HUES64 (cell line): ENCODE measurements at regions not wholly inside any gene's neighbourhood (a gene's known extent, or its start where the extent isn't known, plus 50 kb on each side); places are given as distances from the start of the nearest gene placed in this dataset.
"Not testable (repeated sequence)": the region's sequence is repeated elsewhere in the genome, so short reads cannot be mapped to it uniquely, and the experiment has no call there.

Source experiments
- H3K27ac ChIP-seq: 2 replicates; pipeline ENCODE4 v1.7.0; 2013; ENCODE audit warnings: low read depth, low read length, inconsistent platforms
- H3K27me3 ChIP-seq: 2 replicates; pipeline ENCODE4 v1.6.1; 2013; ENCODE audit warnings: mild to moderate bottlenecking, low read length; ENCODE audit not compliant: insufficient read depth
- H3K36me3 ChIP-seq: 2 replicates; pipeline ENCODE4 v1.6.1; 2013; ENCODE audit warnings: mild to moderate bottlenecking, low read length; ENCODE audit not compliant: insufficient read depth
- H3K4me1 ChIP-seq: 2 replicates; pipeline ENCODE4 v1.6.1; 2013; ENCODE audit warnings: mild to moderate bottlenecking, low read length, moderate library complexity; ENCODE audit not compliant: insufficient read depth
- H3K4me3 ChIP-seq: 2 replicates; pipeline ENCODE4 v1.5.1; 2013; ENCODE audit warnings: mild to moderate bottlenecking, low read length, moderate library complexity
- H3K9ac ChIP-seq: 2 replicates; pipeline ENCODE4 v1.6.1; 2013; ENCODE audit warnings: mild to moderate bottlenecking, low read depth, low read length
- H3K9me3 ChIP-seq: 2 replicates; pipeline ENCODE4 v1.6.1; 2013; ENCODE audit warnings: low read depth, low read length; ENCODE audit not compliant: insufficient read depth
- WGBS: fragments of 150-250, 120-280 bp; methylation state at CpG from one replicate; pipeline ENCODE4 v1.1.7; 2013; ENCODE audit warnings: missing lambda C conversion rate; 5-methylcytosine and 5-hydroxymethylcytosine counted together

DNA sequence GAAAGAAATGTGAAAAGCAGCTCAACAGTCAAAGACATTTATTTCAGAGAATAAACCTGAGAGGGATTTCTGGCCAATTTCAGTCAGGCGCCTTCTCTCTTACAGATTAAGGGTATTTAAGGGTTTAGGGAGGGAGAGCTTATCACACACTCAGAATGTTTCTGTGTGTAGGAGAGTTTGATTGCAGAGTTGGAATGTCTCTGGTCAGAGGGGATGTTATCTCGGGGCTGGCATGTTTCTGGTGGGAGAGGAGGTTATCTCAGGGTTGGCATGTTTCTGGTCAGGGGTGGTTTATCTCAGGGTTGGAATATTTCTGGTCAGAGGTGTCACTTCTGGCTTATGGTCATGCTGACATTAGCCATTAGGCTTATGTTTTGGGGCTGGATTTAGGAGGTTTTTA is 1920.5 kb upstream of the PCDH7 start:
- 90% methylated on average over 2 of the region's 2 CpGs for WGBS
- Histone ChIP-seq H3K27me3 (no peaks in the 10 kb centered on the region), H3K36me3 (no peaks in the 10 kb centered on the region), H3K4me3 (no peak overlapping the region), H3K9me3 (peaks cover 4% of the 10 kb centered on the region; the same call in 1 of the 2 replicates), H3K9ac (no peak overlapping the region), H3K4me1 (no peaks in the 10 kb centered on the region), H3K27ac (no peak overlapping the region)

DNA sequence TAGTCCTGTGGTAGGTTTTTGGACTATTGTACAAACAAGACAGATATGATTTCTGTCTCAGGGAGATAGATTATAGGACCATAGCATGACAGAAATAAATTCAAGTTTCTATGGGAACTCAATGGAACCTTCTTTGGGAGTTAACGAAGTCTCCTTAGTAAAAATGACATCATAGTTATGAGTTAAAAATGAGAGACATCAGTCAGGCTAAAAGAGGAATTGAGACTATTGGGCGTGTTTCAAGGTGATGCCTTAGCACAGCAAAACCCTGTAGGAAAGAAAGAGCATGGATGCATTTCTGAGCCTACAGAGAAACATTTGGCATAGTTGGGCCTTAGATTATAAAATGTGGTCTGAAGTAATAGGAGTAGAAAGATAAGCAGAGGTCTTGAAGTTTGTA is 1909.1 kb upstream of the PCDH7 start:
- Histone ChIP-seq H3K36me3 (no peaks in the 10 kb centered on the region), H3K4me3 (no peak overlapping the region), H3K9me3 (peaks cover 9% of the 10 kb centered on the region; the same call in 1 of the 2 replicates), H3K27me3 (no peaks in the 10 kb centered on the region), H3K9ac (no peak overlapping the region), H3K27ac (no peak overlapping the region), H3K4me1 (no peaks in the 10 kb centered on the region)
- 95% methylated on average over 2 of the region's 2 CpGs for WGBS

DNA sequence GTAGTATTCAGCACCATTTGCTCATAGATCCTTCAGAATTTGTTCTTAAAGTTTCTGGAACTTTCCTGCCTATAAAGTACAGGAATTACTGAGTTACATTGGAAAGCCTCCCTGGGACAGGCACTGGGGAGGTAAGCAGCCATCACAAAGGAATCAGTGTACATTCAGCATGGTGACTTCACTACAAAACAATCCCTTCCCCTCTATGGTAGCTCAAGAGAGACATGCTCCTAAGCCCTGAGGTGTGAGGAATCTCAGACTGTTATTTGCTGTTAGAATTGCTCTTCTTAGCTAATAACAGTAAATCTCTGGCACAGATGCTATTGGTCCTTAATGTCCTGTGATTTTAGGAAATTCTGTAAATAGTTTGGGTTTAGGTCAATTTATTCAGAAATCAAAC is 1898.0 kb upstream of the PCDH7 start:
- H3K4me3 ChIP-seq = no peak overlapping the region
- no peaks in the 10 kb centered on the region for H3K4me1 ChIP-seq
- no peak overlapping the region for H3K9ac ChIP-seq
- no peaks in the 10 kb centered on the region for H3K27me3 ChIP-seq
- H3K27ac ChIP-seq = no peak overlapping the region
- H3K36me3 ChIP-seq = no peaks in the 10 kb centered on the region
- H3K9me3 ChIP-seq = peaks cover 1% of the 10 kb centered on the region; the same call in 1 of the 2 replicates

DNA sequence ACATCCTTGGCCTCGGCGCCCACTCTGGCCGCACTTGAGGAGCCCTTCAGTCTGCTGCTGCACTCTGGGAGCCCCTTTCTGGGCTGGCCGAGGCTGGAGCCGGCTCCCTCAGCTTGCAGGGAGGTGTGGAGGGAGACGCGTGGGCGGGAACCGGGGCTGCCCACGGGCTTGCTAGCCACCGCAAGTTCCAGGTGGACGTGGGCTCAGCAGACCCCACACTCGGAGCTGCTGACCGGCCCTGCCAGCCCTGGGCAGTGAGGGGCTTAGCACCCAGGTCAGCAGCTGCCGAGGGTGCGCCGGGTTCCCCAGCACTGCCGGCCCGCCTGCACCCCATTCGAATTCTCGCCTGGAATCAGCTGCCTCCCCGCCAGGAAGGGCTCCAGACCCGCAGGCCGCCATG is 1892.3 kb upstream of the PCDH7 start:
- Histone ChIP-seq H3K4me1 (no peaks in the 10 kb centered on the region), H3K27me3 (no peaks in the 10 kb centered on the region), H3K9ac (no peak overlapping the region), H3K4me3 (no peak overlapping the region), H3K36me3 (no peaks in the 10 kb centered on the region), H3K27ac (no peak overlapping the region), H3K9me3 (0 out of 2 replicates have a peak, but pooled peaks cover 12% of the 10 kb centered on the region)
- WGBS = 97% methylated on average over 24 of the region's 24 CpGs

DNA sequence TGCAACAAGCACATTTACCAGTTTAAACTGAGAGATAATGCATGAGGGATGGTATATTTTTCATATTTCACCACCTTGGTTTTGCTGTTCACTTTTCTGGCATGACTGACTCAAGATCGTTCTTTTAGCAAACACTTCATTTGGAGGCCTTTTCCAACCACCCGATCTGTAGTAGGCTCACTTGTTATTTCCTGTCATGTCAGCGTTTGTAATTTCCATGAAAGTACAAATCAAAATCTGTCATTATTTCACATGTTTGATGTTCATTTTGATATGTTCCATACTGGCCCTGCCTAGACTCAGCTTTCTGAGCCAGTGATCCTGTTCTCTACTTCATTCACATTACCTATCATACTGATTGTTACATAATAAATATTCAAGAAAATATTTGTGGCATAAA is 1888.3 kb upstream of the PCDH7 start:
- Histone ChIP-seq H3K9ac (no peak overlapping the region), H3K9me3 (0 out of 2 replicates have a peak, but pooled peaks cover 12% of the 10 kb centered on the region), H3K27ac (no peak overlapping the region), H3K4me1 (0 out of 2 replicates have a peak, but pooled peaks cover 8% of the 10 kb centered on the region), H3K36me3 (no peaks in the 10 kb centered on the region), H3K4me3 (no peak overlapping the region), H3K27me3 (no peaks in the 10 kb centered on the region)
- 99% methylated on average over 3 of the region's 3 CpGs for WGBS

DNA sequence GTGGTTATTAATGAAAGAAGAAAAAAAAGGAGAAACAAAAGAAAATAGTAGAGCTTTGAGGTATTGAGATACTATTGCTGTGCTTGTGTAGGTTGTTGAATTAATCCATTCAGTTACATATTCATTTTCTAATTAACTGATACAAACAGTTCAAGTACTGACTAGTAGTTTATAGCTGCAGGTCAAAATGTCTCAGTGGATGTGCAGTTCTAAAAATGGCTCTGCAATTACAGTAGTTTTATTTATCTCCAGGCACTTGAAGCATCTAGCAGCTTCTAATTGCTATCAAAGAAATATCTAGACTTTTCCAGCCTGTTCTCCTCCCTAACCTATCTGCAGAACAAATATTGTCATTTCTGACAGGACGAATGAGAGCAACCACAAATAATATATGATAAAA is 1887.7 kb upstream of the PCDH7 start:
- WGBS = no CpG with 5 or more reads among the region's 1 CpG
- no peaks in the 10 kb centered on the region for H3K27me3 ChIP-seq
- H3K9ac ChIP-seq = no peak overlapping the region
- no peak overlapping the region for H3K4me3 ChIP-seq
- H3K36me3 ChIP-seq = no peaks in the 10 kb centered on the region
- H3K9me3 ChIP-seq = 0 out of 2 replicates have a peak, but pooled peaks cover 9% of the 10 kb centered on the region
- H3K27ac ChIP-seq = no peak overlapping the region
- H3K4me1 ChIP-seq = 0 out of 2 replicates have a peak, but pooled peaks cover 8% of the 10 kb centered on the region

DNA sequence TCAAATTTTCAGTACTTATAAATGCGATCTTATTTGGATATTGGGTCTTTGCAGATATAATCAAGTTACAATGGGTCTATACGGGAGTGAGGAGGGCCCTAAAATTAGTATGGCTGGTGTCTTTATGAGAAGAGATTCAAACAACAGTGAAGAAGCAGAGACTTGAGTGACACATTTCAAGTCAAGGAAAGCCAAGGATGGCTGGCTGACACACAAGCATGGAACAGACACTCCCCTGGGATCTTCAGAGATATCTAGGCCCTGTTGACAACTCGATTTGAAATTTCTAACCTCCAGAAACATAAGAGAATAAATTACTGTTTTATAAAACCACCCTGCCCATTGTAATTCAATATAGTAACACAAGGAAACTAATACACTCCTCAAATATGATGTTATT is 1886.0 kb upstream of the PCDH7 start:
- Histone ChIP-seq H3K9me3 (0 out of 2 replicates have a peak, but pooled peaks cover 2% of the 10 kb centered on the region), H3K27me3 (no peaks in the 10 kb centered on the region), H3K9ac (no peak overlapping the region), H3K36me3 (no peaks in the 10 kb centered on the region), H3K4me1 (0 out of 2 replicates have a peak, but pooled peaks cover 8% of the 10 kb centered on the region), H3K27ac (no peak overlapping the region), H3K4me3 (no peak overlapping the region)
- WGBS = 92% methylated on average over 3 of the region's 3 CpGs

DNA sequence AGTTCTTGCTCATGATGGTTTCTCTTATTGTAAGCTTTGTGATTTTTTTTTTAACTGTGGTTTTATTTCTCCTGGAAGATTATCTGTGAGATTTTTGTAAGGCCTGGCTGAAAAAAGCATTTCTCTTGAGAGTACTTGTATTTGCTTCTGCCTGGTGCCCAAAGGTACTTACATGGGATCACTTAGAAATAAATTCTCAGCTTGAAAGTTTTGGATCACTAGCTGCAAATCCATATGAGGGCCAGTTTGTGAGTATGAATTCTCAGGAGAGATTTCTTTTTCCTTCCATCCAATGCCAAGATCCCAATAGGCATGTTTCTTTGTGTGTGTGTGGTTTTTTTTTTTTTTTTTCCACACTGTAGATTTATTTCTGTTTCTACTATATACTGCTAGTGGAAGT is 1884.7 kb upstream of the PCDH7 start:
- 0 out of 2 replicates have a peak, but pooled peaks cover 8% of the 10 kb centered on the region for H3K4me1 ChIP-seq
- no peak overlapping the region for H3K4me3 ChIP-seq
- no peak overlapping the region for H3K9ac ChIP-seq
- H3K9me3 ChIP-seq = no peaks in the 10 kb centered on the region
- no peaks in the 10 kb centered on the region for H3K36me3 ChIP-seq
- no peaks in the 10 kb centered on the region for H3K27me3 ChIP-seq
- H3K27ac ChIP-seq = no peak overlapping the region

DNA sequence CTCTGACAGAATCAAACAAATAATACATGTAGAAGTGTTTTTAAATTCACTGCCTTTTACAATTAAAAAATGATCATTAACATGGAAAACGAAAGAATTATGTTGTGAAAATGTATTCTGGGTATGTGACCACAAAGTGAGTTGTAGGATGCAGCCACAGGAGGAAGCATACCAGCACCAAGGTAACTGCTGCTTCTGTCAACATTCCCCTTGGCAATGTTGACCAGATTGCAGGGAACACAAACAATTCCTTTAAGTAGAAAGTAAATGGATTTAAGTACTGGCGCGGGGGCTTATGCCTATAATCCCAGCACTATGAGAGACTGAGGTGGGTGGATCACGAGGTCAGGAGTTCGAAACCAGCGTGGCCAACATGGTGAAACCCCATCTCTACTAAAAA is 1877.9 kb upstream of the PCDH7 start:
- Histone ChIP-seq H3K9me3 (no peaks in the 10 kb centered on the region), H3K4me1 (no peaks in the 10 kb centered on the region), H3K27me3 (no peaks in the 10 kb centered on the region), H3K9ac (no peak overlapping the region), H3K36me3 (no peaks in the 10 kb centered on the region), H3K27ac (no peak overlapping the region), H3K4me3 (no peak overlapping the region)
- WGBS = 93% methylated on average over 6 of the region's 6 CpGs

DNA sequence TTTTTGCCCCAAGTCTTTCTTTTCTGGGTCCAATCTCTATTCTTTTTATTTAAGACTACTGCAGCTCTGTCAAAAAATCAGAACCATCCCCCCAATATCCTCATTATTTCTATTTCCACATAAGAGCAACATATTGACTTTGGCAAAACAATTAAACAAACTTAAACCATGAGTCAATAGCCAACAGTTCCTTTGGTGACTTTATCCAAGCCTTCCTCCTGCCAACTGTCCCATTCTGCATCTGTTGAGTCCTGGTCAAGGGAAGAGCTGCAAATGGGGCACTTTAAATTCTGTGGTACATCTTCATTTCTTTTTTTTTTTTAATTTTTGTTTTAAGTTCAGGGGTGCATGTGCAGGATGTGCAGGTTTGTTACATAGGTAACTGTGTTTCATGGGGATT is 1875.0 kb upstream of the PCDH7 start:
- Histone ChIP-seq H3K9ac (no peak overlapping the region), H3K9me3 (no peaks in the 10 kb centered on the region), H3K4me3 (no peak overlapping the region), H3K27me3 (no peaks in the 10 kb centered on the region), H3K4me1 (no peaks in the 10 kb centered on the region), H3K27ac (no peak overlapping the region), H3K36me3 (no peaks in the 10 kb centered on the region)

DNA sequence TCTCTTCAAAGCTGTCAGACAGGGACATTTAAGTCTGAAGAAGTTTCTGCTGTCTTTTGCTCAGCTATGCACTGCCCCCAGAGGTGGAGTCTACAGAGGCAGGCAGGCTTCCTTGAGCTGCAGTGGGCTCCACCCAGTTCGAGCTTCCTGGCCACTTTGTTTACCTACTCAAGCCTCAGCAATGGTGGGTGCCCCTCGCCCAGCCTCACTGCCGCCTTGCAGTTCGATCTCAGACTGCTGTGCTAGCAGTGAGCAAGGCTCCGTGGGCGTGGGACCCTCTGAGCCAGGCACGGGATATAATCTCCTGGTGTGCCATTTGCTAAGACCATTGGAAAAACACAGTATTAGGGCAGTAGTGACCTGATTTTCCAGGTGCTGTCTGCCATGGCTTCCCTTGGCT is 1863.1 kb upstream of the PCDH7 start:
- H3K4me3 ChIP-seq, H3K36me3 ChIP-seq, H3K27me3 ChIP-seq, H3K9ac ChIP-seq, H3K27ac ChIP-seq, H3K4me1 ChIP-seq: not testable (repeated sequence)
- H3K9me3 ChIP-seq = peaks cover 13% of the 10 kb centered on the region
- 91% methylated on average over 7 of the region's 7 CpGs for WGBS

DNA sequence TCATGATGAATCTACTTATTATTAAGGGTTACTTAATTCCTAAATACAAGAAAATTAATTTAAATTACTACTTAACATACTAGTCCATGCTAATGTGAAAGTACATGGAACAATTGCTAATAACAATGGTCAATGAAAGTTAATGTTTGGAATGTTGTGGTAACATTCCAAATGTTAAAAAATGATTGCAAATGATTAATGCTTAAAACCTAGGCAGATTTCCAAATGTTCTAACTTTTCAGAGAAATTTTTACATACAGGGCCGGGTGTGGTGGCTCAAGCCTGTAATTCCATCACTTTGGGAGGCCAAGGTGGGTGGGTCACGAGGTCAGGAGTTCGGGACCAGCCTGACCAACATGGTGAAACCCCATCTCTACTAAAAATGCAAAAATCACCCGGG is 1851.3 kb upstream of the PCDH7 start:
- H3K36me3 ChIP-seq = no peaks in the 10 kb centered on the region
- no peak overlapping the region for H3K9ac ChIP-seq
- H3K4me3 ChIP-seq = no peak overlapping the region
- H3K9me3 ChIP-seq = no peaks in the 10 kb centered on the region
- no peaks in the 10 kb centered on the region for H3K27me3 ChIP-seq
- 98% methylated on average over 4 of the region's 4 CpGs for WGBS
- H3K4me1 ChIP-seq = no peaks in the 10 kb centered on the region
- H3K27ac ChIP-seq = no peak overlapping the region
